ENCODE measurements at regions not wholly inside any gene's neighbourhood (a gene's known extent, or its start where the extent isn't known, plus 50 kb on each side); places are given as distances from the start of the nearest gene placed in this dataset.

DNA sequence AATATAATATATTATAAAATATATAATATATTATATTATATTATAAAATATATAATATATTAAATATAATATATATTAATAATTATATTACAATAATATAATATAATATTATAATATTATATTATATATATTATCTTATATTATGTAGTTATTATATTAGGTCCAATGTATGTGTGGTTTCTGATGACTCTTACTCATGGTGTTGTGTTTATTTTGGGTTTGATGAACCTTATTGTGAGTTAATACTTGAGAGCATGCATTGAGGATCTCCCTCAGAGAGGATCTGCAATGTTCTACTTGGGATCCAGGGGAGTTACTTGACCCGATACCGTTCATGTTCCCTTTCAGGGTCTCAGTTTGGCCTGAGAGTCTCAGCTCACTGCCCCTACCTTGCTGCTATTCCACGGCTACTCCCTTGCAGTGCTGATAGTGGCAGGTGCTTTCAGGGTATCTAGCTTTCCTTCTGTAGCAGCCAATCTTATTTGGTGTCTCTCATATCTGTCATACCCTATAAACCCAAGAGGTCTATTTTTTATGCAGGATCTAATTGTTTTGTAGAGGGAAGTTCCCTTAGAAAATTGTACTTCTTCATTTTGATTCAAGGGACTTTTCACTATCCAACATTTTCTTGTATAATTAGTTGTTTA lies 89.1 kb upstream of the ZDHHC17 start:
- TF ChIP-seq, protein P1, sequence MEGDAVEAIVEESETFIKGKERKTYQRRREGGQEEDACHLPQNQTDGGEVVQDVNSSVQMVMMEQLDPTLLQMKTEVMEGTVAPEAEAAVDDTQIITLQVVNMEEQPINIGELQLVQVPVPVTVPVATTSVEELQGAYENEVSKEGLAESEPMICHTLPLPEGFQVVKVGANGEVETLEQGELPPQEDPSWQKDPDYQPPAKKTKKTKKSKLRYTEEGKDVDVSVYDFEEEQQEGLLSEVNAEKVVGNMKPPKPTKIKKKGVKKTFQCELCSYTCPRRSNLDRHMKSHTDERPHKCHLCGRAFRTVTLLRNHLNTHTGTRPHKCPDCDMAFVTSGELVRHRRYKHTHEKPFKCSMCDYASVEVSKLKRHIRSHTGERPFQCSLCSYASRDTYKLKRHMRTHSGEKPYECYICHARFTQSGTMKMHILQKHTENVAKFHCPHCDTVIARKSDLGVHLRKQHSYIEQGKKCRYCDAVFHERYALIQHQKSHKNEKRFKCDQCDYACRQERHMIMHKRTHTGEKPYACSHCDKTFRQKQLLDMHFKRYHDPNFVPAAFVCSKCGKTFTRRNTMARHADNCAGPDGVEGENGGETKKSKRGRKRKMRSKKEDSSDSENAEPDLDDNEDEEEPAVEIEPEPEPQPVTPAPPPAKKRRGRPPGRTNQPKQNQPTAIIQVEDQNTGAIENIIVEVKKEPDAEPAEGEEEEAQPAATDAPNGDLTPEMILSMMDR (IDR thresholded peaks at IDR 0.05; ENCODE audit: low read depth, low read length), result no peak
- no peak for TF ChIP-seq POLR2A (IDR thresholded peaks at IDR 0.05; ENCODE audit: extremely low read depth, insufficient read length)
